KMS-11 (cell line): ENCODE measurements at regions not wholly inside any gene's neighbourhood (a gene's known extent, or its start where the extent isn't known, plus 50 kb on each side); places are given as distances from the start of the nearest gene placed in this dataset.

Experiments used
- H2AFZ ChIP-seq: fragments of 200-600 bp; sonication (generic); 2 replicates; pipeline ENCODE4 v1.6.1; 2016; ENCODE audit warnings: antibody characterized with exemption, mixed run types, low read depth
- H3K27ac ChIP-seq: fragments of 200-600 bp; sonication (generic); 2 replicates; pipeline ENCODE4 v1.6.1; 2016; ENCODE audit warnings: mild to moderate bottlenecking, mixed run types
- H3K27me3 ChIP-seq: fragments of 200-600 bp; sonication (generic); 2 replicates; pipeline ENCODE4 v1.6.1; 2017; ENCODE audit warnings: mild to moderate bottlenecking, low read depth, mixed run types, moderate library complexity; ENCODE audit not compliant: insufficient read depth
- H3K36me3 ChIP-seq: fragments of 200-600 bp; sonication (generic); 2 replicates; pipeline ENCODE4 v1.6.1; 2017; ENCODE audit warnings: mild to moderate bottlenecking, mixed run types; ENCODE audit not compliant: insufficient read depth
- H3K4me1 ChIP-seq: fragments of 200-600 bp; sonication (generic); 2 replicates; pipeline ENCODE4 v1.6.1; 2016; ENCODE audit warnings: mild to moderate bottlenecking, low read depth, mixed run types; ENCODE audit not compliant: poor library complexity, severe bottlenecking
- H3K4me2 ChIP-seq: fragments of 200-600 bp; sonication (generic); 2 replicates; pipeline ENCODE4 v1.7.0; 2016; ENCODE audit warnings: mild to moderate bottlenecking, mixed run types
- H3K4me3 ChIP-seq: fragments of 200-600 bp; sonication (generic); IDR thresholded peaks from 2 replicates; pipeline ENCODE4 v1.6.1; 2017; ENCODE audit warnings: low read depth, low read length, mixed read lengths; ENCODE audit not compliant: insufficient read depth
- H3K79me2 ChIP-seq: fragments of 200-600 bp; sonication (generic); 2 replicates; pipeline ENCODE4 v1.6.1; 2016; ENCODE audit warnings: low read depth, mixed run types; ENCODE audit not compliant: insufficient read depth
- H3K9ac ChIP-seq: fragments of 200-600 bp; sonication (generic); 2 replicates; pipeline ENCODE4 v1.6.1; 2016; ENCODE audit warnings: mild to moderate bottlenecking, mixed run types
- H4K20me1 ChIP-seq: fragments of 200-600 bp; sonication (generic); 2 replicates; pipeline ENCODE4 v1.6.1; 2016; ENCODE audit warnings: mild to moderate bottlenecking, mixed run types; ENCODE audit not compliant: insufficient read depth
- CTCF ChIP-seq: fragments of 200-600 bp; sonication (generic); conservative IDR thresholded peaks from 2 replicates; pipeline ENCODE4 v1.6.1; 2017; ENCODE audit warnings: low read depth, mild to moderate bottlenecking, antibody characterized with exemption, low read length, moderate library complexity, mixed read lengths

- H3K4me2 ChIP-seq = no peak overlapping the region
- H2AFZ ChIP-seq = no peak overlapping the region
- no peaks in the 10 kb centered on the region for H4K20me1 ChIP-seq
- no peak overlapping the region for H3K27ac ChIP-seq
- H3K36me3 ChIP-seq = no peaks in the 10 kb centered on the region
- peaks cover 12% of the 10 kb centered on the region for H3K4me1 ChIP-seq
- TF ChIP-seq CTCF = no peak
- no peaks in the 10 kb centered on the region for H3K79me2 ChIP-seq
- H3K9ac ChIP-seq = no peak overlapping the region
- H3K27me3 ChIP-seq = no peaks in the 10 kb centered on the region
- no peak overlapping the region for H3K4me3 ChIP-seq
Measured at GRCh38 chr12:46432325-46432724, 59.8 kb upstream of the SLC38A2 start.

GRCh38 chr12:46430340-46430948, 57.9 kb upstream of the SLC38A2 start:
- Histone ChIP-seq H3K4me3 (no peak overlapping the region), H3K36me3 (no peaks in the 10 kb centered on the region), H3K4me2 (0 out of 2 replicates have a peak overlapping the region, but pooled peaks have one; percentile 3), H3K27ac (no peak overlapping the region), H4K20me1 (no peaks in the 10 kb centered on the region), H3K4me1 (peaks cover 12% of the 10 kb centered on the region), H3K79me2 (no peaks in the 10 kb centered on the region), H2AFZ (no peak overlapping the region), H3K9ac (no peak overlapping the region), H3K27me3 (no peaks in the 10 kb centered on the region)
- TF ChIP-seq CTCF = no peak
